HG03354 (cell line): ENCODE measurements at regions not wholly inside any gene's neighbourhood (a gene's known extent, or its start where the extent isn't known, plus 50 kb on each side); places are given as distances from the start of the nearest gene placed in this dataset.

Experiments used
- ATAC-seq: cut with Tn5 transposase; IDR thresholded peaks from one replicate; pipeline ENCODE4 v1.9.1; 2021; ENCODE audit warnings: mild to moderate bottlenecking; ENCODE audit not compliant: unreplicated experiment, poor library complexity, severe bottlenecking

DNA sequence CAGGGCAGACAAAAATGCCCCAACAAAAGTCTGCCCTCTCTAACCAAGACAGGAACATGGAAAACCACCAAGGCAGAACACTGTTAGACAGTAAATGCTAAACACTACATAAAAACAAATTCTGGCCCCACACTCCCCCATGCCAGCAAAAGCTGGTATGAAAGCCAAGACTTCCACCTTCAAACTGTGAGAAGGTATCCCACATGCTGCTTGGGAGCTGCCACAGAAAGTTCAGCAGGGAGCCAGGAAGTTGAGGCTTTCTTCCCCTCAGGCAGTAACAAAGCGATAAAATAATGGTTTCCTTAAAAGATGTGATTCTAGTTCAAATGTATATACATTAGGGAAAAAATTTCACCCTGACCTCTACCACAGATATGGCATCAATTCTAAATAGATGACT, 770.4 kb upstream of the NDST4 start:
- ATAC-seq, result no peak

DNA sequence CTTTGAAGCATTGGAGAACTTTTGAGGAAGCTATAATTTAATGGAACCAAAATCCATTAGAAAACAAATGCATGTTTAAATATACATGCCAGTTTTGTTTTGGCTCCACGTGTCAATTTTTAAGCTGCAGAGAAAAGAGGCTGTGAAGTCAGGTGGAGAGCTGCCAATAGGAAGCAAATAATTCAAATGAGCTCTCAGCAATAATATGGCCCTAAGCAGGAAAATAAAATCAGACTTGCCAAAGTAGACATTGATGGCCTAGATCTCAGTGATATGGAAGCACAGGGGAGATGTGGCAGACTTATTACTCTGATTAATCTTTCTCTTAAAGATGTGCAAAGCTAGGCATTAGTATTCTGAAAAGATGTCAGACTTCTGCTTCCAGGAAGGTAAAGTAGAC, 769.8 kb upstream of the NDST4 start:
- no peak for ATAC-seq

DNA sequence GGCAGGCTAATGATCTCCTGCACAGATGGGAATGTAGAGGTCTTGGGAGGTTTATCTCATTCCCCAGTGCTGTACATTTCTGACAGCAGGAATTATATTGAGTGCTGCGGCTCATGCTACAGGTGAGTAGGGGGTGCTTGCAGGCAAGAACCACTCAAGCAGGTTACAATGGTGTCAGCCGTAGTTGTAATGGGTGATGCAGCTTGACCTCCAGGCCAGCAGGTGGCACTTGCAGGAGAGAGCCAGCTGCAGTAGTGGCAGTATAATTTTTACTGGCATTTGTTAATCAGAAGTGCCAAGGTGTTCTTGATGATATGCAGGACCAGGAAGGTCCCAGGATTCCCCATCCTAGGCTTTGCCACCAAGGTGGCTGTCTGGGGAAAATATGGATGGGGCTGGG, 759.6 kb upstream of the NDST4 start:
- ATAC-seq, result no peak

DNA sequence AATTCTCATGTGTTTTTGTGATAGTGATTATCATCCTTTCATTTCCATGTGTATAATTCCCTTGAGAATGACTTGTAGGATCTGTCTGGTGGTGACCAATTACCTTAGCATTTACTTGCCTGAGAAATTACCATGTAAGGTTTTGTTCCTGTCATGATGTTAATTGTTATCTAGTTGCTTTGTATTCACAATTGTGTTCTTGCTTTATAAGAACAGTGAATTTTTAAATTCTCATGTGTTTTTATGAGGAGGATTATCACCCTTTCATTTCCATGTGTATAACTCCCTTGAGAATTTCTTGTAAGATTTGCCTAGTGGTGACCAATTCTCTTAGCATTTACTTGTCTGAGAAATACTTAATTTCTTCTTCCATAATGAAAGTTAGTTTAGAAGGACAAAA, 758.2 kb upstream of the NDST4 start:
- ATAC-seq, result no peak

DNA sequence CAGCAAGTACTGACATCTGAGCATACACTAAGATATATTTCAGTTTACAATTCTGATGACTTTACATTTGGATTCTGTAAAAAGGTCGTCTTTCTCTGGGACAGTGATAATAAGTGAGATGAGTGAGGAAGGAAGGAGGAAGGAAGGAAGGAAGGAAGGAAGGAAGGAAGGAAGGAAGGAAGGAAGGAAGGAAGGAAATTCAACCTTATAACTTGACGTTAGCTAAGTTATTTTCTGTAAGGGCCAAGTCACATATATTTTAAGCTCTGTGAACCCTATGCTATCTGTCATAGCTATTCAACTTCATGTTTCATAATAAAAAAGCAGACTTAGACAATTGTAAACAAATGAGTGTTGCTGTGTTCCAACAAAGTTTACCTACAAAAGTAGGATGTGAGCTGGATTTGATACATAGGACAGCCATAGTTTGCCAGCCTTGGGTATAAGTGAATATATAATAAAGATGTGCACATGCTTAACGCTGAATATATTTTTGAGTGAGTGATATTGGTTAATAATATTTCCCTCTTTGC, 753.0 kb upstream of the NDST4 start:
- no peak for ATAC-seq

DNA sequence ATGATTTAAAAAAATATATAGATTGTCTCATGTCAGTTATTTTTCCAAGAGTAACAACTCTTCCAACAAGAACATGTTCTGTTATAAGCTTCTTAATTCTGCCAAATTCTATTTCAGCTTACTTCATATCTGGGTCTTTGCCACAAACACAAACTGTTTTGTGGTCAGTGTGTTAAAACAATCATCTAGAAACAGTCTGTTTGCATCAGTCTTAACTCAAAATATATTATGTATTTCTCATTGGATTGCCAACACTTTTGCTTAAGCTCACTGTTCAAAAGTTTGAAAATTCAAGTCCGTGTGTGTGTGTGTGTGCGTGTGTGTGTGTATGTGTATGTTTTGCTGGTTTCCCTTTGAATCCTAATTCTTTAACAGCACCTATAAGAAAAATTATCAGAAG, 752.3 kb upstream of the NDST4 start:
- ATAC-seq, result no peak

DNA sequence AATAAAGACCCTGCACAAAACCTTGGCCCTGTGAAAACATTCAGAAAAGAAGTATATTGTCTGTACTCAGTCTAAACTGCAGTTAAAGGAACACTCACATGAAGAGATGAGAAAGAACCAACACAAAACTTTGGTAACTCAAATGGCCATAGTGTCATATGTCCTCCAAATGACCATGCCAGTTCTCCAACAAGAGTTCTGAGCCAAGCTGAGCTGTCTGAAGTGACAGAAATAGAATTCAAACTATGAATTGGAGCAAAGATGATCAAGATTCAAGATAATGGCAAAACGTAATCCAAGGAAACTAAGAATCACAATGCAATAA, 739.3 kb upstream of the NDST4 start:
- no peak for ATAC-seq

DNA sequence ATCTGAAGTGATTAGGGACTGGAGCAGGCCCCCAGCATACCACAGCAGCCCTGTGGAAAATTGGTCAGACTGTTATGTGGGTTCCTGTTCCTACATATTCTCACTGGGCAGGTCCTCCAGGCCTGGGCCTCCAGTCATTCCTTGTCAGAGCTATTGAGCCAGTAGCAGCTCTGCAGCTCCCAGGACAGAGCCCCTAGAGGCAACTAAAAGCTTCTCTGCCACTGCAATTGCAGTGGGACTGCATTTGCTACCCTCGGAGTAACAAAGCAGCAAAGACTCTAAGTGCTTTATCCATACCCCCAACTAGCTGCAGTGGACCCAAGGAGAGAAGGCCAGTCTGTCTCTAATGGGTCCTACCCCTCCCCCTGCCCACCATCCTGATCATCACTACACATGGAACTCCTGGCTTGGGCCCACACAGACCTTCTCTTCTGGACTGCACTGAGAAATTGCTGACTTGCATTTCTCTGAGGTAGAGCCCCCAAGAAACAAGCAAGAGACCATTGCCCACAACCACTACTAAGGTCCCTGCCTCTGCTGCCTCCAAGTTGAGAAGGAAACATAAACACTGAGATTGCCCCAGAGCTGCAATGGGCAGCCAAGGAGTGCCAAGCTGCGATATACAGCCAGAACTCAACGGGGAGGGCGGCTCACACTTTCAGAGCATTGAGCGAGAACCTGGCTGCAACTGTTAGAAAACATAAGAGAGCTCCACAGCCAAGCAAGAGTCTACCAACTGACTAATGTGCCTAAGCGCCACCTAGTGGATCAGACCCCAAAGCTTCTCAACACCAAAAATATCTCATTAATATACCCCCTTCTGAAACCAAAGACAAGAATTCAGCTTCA, 738.7 kb upstream of the NDST4 start:
- ATAC-seq, result peak; percentile 93

DNA sequence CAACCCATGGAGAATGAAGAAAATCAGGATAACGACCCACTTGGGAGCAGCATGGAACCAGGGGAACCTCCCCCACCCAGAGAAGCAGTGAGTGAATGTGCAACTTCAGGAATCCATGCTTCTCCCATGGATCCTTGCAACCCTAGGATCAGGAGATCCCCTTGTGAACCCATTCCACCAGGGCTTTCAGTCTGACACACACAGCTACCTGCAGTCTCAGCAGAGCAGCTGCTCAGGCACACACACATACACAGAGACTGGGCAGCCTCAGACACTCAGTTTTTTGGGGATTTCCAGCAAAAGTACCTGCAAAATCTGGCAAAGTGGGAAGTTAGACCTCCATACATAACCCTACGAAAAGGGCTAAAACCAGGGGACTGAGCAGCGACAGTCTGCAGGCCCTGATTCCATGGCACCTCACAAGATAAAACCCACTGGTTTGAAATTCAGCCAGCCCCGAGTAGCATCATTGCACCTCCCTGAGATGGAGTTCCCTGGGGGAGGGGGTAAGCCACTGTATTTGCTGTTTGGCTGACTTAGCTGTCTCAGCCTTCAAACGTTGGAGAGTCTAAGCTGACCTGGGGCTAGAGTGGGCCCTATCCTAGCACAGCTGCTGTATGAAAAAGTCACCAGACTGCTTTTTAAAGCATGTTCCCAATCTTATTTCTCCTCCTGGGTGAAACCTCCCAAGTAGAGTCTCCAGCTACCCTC, 737.5 kb upstream of the NDST4 start:
- peak; percentile 34 for ATAC-seq

DNA sequence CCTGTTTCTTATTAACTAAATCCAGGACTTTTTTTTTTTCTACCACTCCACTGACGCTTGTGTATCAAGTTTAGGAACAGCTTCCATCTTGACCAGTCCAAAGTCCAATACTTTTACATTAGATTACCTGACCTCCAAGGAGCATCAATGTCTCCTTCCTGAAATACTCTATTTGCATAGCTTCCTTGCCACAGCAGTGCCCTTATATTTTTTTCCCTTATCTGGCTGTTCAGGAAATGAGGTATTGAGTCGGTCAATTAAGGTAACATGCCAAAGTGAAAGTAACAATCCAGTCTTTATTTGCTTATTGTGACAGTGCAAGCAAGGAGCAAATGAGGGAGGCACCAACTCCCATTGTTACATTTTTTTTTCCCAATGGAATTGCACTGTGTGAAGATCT, 730.8 kb upstream of the NDST4 start:
- ATAC-seq, result no peak

DNA sequence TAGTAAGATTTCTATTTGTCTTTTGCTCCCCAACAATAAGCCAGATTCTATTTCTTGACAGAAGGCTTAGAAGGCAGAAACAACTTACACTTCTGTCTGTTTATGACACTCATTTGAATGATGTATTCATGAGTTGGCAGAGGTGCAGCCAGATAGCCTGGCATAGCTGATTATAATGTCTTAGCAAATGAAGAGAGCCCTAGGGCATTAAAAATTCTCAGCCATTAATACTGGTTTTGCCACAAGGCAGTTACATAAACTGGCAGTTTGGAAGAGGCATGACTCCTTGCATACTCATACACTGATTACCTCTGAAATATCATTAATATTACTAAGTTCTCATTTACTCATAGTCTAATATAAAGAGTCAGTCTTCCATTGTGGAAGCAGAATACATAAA, 728.5 kb upstream of the NDST4 start:
- no peak for ATAC-seq

DNA sequence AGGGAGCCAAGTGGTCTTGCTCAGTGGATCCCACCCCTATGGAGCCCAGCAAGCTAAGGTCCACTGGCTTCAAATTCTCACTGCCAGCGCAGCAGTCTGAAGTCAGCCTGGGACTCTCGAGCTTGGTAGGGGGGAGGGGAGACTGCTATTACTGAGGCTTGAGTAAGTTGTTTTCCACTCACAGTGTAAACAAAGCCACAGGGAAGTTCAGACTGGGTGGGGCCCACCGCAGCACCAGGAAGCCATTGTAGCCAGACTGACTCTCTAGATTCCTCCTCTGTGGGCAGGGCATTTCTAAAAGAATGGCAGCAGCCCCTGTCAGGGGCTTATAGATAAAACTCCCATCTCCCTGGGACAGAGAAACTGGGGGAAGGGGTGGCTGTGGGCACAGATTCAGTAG, 721.0 kb upstream of the NDST4 start:
- no peak for ATAC-seq

DNA sequence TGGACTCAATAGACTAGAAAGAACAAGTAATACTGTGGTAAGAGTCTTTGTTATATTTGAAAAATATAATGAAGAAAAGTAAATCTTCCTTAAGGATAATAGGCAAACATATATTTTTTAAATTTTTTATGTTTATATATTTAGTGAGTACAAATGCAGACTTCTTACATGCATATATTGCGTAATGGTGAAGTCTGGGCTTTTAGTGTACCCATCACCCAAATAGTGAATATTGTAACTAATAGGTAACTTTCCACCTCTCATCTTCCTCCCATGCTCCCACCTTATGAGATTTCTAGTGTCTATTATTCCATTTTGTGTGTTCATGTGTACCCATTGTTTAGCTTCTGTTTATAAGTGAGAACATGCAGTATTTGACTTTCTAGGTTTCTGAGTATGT, 711.2 kb upstream of the NDST4 start:
- ATAC-seq, result no peak

DNA sequence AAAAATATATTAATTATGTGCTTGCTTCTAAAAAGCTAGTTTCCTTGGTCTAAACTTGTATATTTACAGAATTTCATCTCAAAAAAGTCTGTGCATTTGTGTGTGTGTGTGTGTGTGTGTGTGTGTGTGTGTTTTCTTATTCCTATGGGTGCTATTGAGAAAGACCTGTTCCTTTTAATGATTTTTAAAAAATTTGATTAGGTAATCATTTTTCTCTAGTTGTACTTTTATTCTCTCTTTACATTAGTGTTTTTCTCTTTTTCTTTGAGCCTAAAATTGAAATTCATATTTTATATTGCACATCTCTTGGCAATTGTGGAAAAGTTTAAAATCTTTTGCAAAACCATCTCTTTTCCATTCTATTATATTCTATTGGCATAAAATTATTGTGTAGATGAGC, 690.4 kb upstream of the NDST4 start:
- no peak for ATAC-seq

DNA sequence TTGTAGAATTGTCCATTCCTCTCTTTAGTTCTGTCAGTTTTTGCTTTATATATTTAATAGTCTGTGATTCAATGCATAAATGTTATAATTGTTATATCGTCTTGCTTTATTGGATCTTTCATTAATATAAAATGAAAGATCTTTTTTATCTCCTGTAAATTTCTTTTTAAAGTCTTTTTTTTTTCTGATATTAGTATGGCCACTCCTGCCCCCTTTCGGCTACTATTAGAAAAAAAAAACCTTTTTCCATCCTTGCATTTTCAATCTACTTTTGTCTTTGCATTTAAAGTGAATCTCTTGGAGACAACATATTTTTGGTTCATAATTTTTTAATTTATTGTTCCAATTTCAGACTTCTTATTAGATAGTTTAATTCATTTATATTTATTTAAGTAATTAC, 677.4 kb upstream of the NDST4 start:
- no peak for ATAC-seq

DNA sequence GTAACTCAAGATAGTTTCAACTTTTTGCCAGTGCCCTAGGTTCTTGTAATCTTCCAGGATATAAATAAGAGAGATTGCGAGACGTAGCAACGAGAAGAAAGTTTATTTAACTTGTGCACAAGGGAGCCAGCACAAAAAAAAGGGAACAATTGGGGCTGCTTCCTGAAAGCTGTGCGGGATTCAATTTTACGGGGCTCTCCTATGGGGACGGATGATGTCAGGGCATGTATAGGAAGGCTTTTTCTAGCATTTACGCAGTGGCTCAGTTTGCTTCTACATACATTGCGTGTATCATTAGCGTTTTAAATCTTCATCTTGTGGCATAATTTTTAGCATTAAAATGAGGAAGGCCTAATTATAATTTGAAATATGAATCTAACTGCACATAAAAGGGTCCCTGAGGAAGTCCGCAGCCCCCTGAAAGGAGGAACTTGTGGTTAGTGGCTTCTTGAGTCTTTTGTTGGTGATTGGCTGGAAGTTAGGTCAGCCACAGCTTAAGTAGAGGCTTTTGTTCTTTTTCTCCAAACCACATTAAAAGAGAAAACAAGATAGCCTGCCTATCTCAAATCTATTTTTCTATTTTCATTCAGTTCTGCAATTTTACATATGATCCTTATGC, 668.2 kb upstream of the NDST4 start:
- peak; percentile 62 for ATAC-seq

DNA sequence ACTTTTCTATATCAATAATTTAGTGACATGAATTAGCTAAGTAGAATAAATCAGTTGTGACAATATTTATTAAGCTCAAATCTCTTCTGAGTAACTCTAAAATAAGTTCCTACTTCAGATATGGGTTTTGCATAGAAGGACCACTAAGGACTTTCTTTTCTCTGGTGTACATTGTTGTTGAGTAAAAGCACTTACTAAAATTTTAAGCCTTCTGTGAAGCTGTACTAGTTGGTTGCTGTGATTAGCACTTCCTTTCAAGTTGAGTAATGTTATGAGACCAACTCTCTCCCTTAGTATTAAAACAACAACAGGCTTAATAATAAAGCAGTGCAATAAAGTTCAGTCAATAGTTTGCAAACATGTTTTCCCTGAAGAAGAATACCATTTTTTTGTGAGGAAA, 667.4 kb upstream of the NDST4 start:
- peak; percentile 80 for ATAC-seq

DNA sequence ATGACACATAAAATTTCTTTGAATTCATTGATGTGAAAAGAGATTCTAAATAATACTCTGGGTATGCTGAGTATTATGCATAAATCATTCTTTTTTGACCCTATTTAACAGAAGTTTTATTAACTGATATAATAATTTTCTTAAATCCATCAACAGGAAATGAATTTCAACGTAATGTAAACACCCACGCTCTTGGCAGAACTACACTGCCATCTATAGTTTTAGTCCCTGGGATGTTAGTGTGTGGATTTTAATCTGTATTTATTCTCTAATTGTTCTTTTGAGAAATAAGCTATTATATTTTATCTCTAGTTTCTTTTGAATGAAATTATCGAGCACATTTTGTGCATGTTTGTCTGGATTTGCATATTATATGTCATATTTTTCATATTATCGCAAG, 666.8 kb upstream of the NDST4 start:
- ATAC-seq, result no peak

DNA sequence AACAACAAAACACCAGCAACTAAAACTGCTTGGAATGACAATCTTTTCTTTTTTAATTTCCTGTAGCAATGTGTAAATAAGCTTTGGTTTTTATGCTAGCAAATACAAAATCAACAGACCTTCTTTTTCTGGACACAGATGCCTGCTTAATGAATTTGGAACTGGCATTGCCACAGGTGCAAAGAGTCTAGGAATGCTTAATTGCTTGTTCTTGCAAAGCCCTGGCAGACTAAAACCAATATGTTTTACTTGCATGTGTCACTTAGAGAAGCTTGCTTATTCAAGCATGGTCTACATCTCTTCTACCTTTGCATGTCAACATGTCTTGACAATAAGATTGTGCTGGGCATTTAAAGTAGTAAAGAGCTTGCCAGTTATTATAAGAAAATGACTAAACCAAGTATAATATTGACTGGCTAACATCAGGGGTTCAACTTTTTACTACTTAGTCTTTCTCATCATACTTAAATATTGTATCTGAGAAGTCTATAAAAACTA, 656.7 kb upstream of the NDST4 start:
- ATAC-seq, result no peak

DNA sequence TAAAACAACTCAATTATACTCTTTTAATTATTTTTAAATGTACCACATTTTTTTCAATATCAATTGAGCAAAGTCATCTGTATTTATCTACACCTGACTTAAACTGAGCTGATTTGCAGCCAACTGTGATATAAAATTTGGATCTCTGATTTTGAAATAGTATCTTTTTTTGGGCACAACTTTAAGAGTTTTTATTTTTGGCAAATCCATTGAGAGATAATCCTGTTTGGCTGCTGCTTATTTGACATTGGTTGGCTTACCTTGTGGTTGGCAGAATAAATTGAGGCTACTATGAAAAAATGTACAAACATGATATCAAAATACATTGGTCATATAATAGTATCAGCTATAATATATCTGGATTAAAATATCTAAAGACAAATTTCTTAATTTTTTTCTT, 656.0 kb upstream of the NDST4 start:
- no peak for ATAC-seq

DNA sequence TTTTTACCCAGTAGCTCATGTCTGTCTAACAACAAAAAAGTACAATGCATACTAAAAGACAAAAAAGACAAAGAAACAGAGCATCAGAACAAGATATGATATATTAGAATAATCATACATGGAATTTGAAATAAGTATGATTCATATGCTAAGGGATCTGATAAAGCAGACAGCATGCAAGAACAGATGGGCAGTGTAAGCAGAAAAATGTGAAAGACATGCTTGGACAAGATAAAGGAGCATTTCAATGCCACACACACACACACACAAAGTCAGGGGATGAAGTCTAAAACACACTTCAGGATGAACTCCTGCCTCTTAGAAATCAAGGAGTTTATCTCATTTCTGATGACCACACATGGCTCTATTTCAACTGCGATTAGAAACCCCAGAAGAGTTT, 649.6 kb upstream of the NDST4 start:
- no peak for ATAC-seq
